B cell (primary cell): ENCODE measurements at regions not wholly inside any gene's neighbourhood (a gene's known extent, or its start where the extent isn't known, plus 50 kb on each side); places are given as distances from the start of the nearest gene placed in this dataset.

Source experiments
- ATAC-seq: fragments of 200-7000 bp; cut with Tn5 transposase; one replicate; pipeline ENCODE4 v1.10.0; 2021; ENCODE audit warnings: low read depth, mild to moderate bottlenecking, moderate number of reproducible peaks, moderate library complexity
- CTCF ChIA-PET: fragments of 350-600 bp; sonication (Branson Sonifier 250); formaldehyde crosslinking; loops from one replicate; lab custom pipeline; 2021; ENCODE audit warnings: antibody characterized with exemption, inconsistent platforms; lab: Charles Lee
- POLR2A ChIA-PET: fragments of 350-600 bp; sonication (Branson Sonifier 250); formaldehyde crosslinking; loops from one replicate; lab custom pipeline; 2021; ENCODE audit warnings: antibody characterized with exemption; lab: Charles Lee
- DNase-seq: peaks from one replicate; pipeline ENCODE4 v3.0.0; 2013
- H2AFZ ChIP-seq: 2 replicates; pipeline ENCODE4 v1.6.1; 2012; ENCODE audit warnings: mild to moderate bottlenecking, low read depth, low read length; ENCODE audit not compliant: insufficient read depth, poor library complexity, severe bottlenecking
- H3K27ac ChIP-seq, 2 donors: 1 replicate in 1 of 2; 2 replicates in 1 of 2; pipeline ENCODE4 v1.5.1; 2012 to 2013; ENCODE audit warnings: low read length in 2 of 2, mild to moderate bottlenecking in 2 of 2, moderate library complexity in 1 of 2
- H3K27me3 ChIP-seq, 4 experiments: fragments of 200-600 bp in 1 of 4; sonication (generic) in 1 of 4; replicated peaks in 1 of 4; 1 replicate in 2 of 4; 2 replicates in 2 of 4; pipeline versions ENCODE4 v1.6.1 to v1.7.0; 2013 to 2016; ENCODE audit warnings: low read length in 3 of 4, mild to moderate bottlenecking in 2 of 4, mixed read lengths in 1 of 4, moderate library complexity in 1 of 4; ENCODE audit not compliant: insufficient read depth in 4 of 4, control insufficient read depth in 3 of 4; ENCODE audit errors: control extremely low read depth in 1 of 4
- H3K36me3 ChIP-seq, 2 experiments: replicated peaks in 1 of 2; 1 replicate in 1 of 2; 2 replicates in 1 of 2; pipeline versions ENCODE4 v1.6.1 to v1.7.1; 2013; ENCODE audit warnings: low read length in 1 of 2; ENCODE audit not compliant: insufficient read depth in 2 of 2, control insufficient read depth in 1 of 2; ENCODE audit errors: control extremely low read depth in 1 of 2, extremely low read depth in 1 of 2
- H3K4me1 ChIP-seq, 2 donors: fragments of 200-600 bp in 1 of 2; sonication (generic) in 1 of 2; 1 replicate in 1 of 2; 2 replicates in 1 of 2; pipeline versions ENCODE4 v1.5.1 to v1.6.1; 2013 to 2017; ENCODE audit warnings: low read length in 2 of 2; ENCODE audit not compliant: control insufficient read depth in 2 of 2, insufficient read depth in 2 of 2
- H3K4me2 ChIP-seq: replicated peaks from 2 replicates; pipeline ENCODE3; 2012; ENCODE audit warnings: mild to moderate bottlenecking, low read depth, low read length; ENCODE audit not compliant: poor library complexity, severe bottlenecking
- H3K4me3 ChIP-seq, 5 experiments: fragments of 200-600 bp in 1 of 5; sonication (generic) in 1 of 5; 1 replicate in 3 of 5; 2 replicates in 2 of 5; pipeline versions ENCODE4 v1.5.1 to v1.7.0; 2011 to 2016; ENCODE audit warnings: low read length in 4 of 5, mild to moderate bottlenecking in 4 of 5, low read depth in 2 of 5, control low read depth in 1 of 5, moderate library complexity in 1 of 5; ENCODE audit not compliant: insufficient read depth in 1 of 5; ENCODE audit errors: control extremely low read depth in 1 of 5, extremely low read depth in 1 of 5
- H3K79me2 ChIP-seq: fragments of 200-600 bp; sonication (generic); one replicate; pipeline ENCODE4 v1.6.0; 2016; ENCODE audit warnings: low read length; ENCODE audit not compliant: control insufficient read depth, insufficient read depth
- H3K9ac ChIP-seq: fragments of 200-600 bp; sonication (generic); 2 replicates; pipeline ENCODE4 v1.6.1; 2017; ENCODE audit warnings: mild to moderate bottlenecking, low read length, moderate library complexity
- H3K9me3 ChIP-seq, 3 donors: one replicate each; pipeline versions ENCODE4 v1.6.1 to v1.7.1; 2013; ENCODE audit warnings: low read length in 2 of 3; ENCODE audit not compliant: control insufficient read depth in 2 of 3, insufficient read depth in 1 of 3; ENCODE audit errors: control extremely low read depth in 1 of 3
- H4K20me1 ChIP-seq: 2 replicates; pipeline ENCODE4 v1.6.0; 2012; ENCODE audit warnings: mild to moderate bottlenecking, low read length; ENCODE audit not compliant: insufficient read depth, control insufficient read depth, poor library complexity, severe bottlenecking
- H3K27ac Mint-ChIP-seq: one replicate; pipeline ENCODE4 v1.8.0; 2021; ENCODE audit warnings: mixed read lengths
- H3K27me3 Mint-ChIP-seq: one replicate; pipeline ENCODE4 v1.8.0; 2021; ENCODE audit warnings: mixed read lengths
- H3K4me1 Mint-ChIP-seq: one replicate; pipeline ENCODE4 v1.8.0; 2021; ENCODE audit warnings: mixed read lengths
- H3K4me3 Mint-ChIP-seq: one replicate; pipeline ENCODE4 v1.8.0; 2021; ENCODE audit warnings: mixed read lengths
- H3K9me3 Mint-ChIP-seq: one replicate; pipeline ENCODE4 v1.8.0; 2022; ENCODE audit warnings: mixed read lengths; ENCODE audit not compliant: insufficient read depth
- EZH2 ChIP-seq: IDR thresholded peaks from 2 replicates; pipeline ENCODE4 v1.6.1; 2012; ENCODE audit warnings: borderline replicate concordance, low read depth, mild to moderate bottlenecking, moderate library complexity, low read length; ENCODE audit not compliant: insufficient read depth, poor library complexity, severe bottlenecking
- WGBS: methylation state at CpG from one replicate; pipeline ENCODE4 v1.1.5; 2013; ENCODE audit warnings: missing lambda C conversion rate; ENCODE audit not compliant: insufficient coverage; 5-methylcytosine and 5-hydroxymethylcytosine counted together
- intact Hi-C: fragments of 100-400 bp; cut with micrococcal nuclease; formaldehyde crosslinking; loops from one replicate; pipeline ENCODE4 v1.10.0; 2022
- TF ChIP-seq, protein P1 (sequence below): fragments of 200-600 bp; IDR thresholded peaks from one replicate; pipeline ENCODE4 v1.8.0; 2022; ENCODE audit warnings: antibody characterized with exemption, mild to moderate bottlenecking

DNA sequence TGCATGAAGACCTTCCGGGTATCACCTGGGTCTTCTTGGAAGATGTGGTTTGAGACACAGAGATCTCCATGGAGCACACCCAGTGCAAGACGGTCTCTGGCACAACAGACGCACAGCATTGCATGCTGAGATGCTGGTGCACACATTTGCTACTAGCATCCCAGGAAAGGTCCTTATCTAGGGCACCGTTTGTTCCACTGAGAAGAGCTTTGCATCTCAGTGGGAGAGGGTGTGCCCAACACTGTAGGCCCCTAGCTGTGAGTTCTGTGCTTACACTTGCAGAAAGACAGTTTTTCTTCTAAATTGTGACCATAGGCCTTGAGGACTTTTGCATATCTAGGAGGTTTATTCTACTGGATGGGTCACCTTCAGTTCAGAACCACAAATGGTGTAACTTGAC, 554.1 kb downstream of the MATN1 start:
- Histone ChIP-seq H3K27ac (no peak overlapping the region), H2AFZ (no peak overlapping the region), H3K27me3 (no peaks in the 10 kb centered on the region), H3K36me3 (no peaks in the 10 kb centered on the region), H3K4me1 (no peaks in the 10 kb centered on the region), H3K4me2 (no peak overlapping the region), H3K79me2 (no peaks in the 10 kb centered on the region), H3K4me3 (no peak overlapping the region), H3K9me3 (no peaks in the 10 kb centered on the region), H4K20me1 (no peaks in the 10 kb centered on the region), H3K9ac (no peak overlapping the region)
- Mint-ChIP-seq H3K27me3 (peaks cover 16% of the 10 kb centered on the region), H3K27ac (no peak overlapping the region), H3K4me3 (no peak overlapping the region), H3K4me1 (no peaks in the 10 kb centered on the region), H3K9me3 (no peaks in the 10 kb centered on the region)
- intact Hi-C loops: no loop called here
- ChIA-PET POLR2A (no interaction called here), CTCF (no interaction called here)
- DNase-seq (no peak), ATAC-seq (no peak)
- 86% methylated on average over 4 of the region's 4 CpGs for WGBS
- TF ChIP-seq EZH2: no peak
- TF ChIP-seq, protein P1, sequence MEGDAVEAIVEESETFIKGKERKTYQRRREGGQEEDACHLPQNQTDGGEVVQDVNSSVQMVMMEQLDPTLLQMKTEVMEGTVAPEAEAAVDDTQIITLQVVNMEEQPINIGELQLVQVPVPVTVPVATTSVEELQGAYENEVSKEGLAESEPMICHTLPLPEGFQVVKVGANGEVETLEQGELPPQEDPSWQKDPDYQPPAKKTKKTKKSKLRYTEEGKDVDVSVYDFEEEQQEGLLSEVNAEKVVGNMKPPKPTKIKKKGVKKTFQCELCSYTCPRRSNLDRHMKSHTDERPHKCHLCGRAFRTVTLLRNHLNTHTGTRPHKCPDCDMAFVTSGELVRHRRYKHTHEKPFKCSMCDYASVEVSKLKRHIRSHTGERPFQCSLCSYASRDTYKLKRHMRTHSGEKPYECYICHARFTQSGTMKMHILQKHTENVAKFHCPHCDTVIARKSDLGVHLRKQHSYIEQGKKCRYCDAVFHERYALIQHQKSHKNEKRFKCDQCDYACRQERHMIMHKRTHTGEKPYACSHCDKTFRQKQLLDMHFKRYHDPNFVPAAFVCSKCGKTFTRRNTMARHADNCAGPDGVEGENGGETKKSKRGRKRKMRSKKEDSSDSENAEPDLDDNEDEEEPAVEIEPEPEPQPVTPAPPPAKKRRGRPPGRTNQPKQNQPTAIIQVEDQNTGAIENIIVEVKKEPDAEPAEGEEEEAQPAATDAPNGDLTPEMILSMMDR: no peak

DNA sequence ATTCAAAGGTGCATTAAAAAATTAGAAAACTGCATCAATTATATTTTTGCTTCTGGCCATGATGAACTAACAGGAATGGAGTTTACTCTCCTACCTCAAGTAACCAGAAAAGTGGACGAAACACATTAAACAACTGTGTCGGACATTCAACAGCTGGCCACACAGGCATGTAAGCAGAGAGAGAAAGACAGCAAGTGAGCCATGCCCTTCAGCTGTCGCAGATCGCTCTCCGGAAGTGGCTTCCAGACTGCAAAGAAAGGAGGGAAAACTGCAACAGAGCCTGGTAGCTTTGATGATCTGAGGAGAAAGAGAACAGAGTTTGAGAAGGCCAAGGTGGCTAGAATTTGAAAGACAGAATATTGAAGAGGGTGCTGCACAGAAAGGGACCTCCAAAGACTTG, 557.2 kb downstream of the MATN1 start:
- 91% methylated on average over 5 of the region's 5 CpGs for WGBS
- no peak overlapping the region for H2AFZ ChIP-seq
- no peak overlapping the region for H3K4me3 Mint-ChIP-seq
- ATAC-seq (no peak), DNase-seq (no peak)
- no peaks in the 10 kb centered on the region for H3K9me3 ChIP-seq
- no peak overlapping the region for H3K27ac Mint-ChIP-seq
- no peak overlapping the region for H3K9ac ChIP-seq
- H4K20me1 ChIP-seq: no peaks in the 10 kb centered on the region
- TF ChIP-seq EZH2: no peak
- TF ChIP-seq, protein P1: no peak
- intact Hi-C loops: no loop called here
- no peak overlapping the region for H3K4me3 ChIP-seq
- no peaks in the 10 kb centered on the region for H3K79me2 ChIP-seq
- no peaks in the 10 kb centered on the region for H3K27me3 ChIP-seq
- H3K4me1 ChIP-seq: no peaks in the 10 kb centered on the region
- POLR2A ChIA-PET: no interaction called here
- H3K27me3 Mint-ChIP-seq: peaks cover 23% of the 10 kb centered on the region
- H3K36me3 ChIP-seq: no peaks in the 10 kb centered on the region
- H3K4me1 Mint-ChIP-seq: no peaks in the 10 kb centered on the region
- no peaks in the 10 kb centered on the region for H3K9me3 Mint-ChIP-seq
- no peak overlapping the region for H3K27ac ChIP-seq
- CTCF ChIA-PET: no interaction called here
- H3K4me2 ChIP-seq: no peak overlapping the region
